Testis (tissue), 2 donors: ENCODE measurements at regions not wholly inside any gene's neighbourhood (a gene's known extent, or its start where the extent isn't known, plus 50 kb on each side); places are given as distances from the start of the nearest gene placed in this dataset.

Experiments
- POLR2A ChIP-seq: fragments of 450-650 bp; IDR thresholded peaks from one replicate; pipeline ENCODE4 v1.6.1; 2017; ENCODE audit warnings: antibody characterized with exemption, mild to moderate bottlenecking, moderate library complexity
- TF ChIP-seq, protein P1 (sequence below), 3 experiments: fragments of 450-650 bp in 2 of 3; fragments of 200-600 bp in 1 of 3; sonication (generic) in 1 of 3; IDR thresholded peaks; one replicate each; pipeline ENCODE4 v1.5.1; 2016 to 2019; ENCODE audit warnings: antibody characterized with exemption in 3 of 3, mild to moderate bottlenecking in 2 of 3, moderate library complexity in 1 of 3

DNA sequence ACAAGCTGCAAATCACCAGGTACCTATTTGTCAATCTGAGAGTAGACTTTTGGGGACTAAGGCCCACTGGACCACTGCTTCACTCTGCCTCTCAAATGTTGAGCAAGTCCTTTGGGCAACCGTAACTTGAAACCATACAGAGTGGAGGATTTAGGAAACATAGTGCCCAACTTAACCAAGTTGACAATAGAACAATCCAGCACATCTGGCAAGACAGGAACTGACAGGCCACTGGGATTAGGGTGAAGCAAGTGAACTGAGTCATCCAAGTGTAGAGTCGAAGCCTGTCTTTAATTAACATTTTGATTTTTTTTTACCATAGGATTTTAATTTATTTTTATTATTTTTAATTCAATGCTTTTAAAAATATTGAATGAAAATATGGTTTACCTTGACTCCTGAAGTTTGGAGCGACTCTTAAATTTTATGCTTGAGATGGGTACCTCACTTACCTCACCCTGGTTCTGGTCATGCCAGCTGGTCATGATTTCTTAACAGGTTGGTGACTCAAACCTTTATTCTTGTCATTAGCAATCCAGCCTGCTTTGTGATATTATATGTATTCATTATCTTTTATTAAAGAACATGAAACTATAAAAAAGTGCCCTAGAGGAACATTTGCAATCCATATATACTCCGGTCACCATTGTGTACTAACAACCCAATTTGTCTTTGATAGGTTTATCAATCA lies 312.1 kb upstream of the DEFB112 start:
- TF ChIP-seq, protein P1, sequence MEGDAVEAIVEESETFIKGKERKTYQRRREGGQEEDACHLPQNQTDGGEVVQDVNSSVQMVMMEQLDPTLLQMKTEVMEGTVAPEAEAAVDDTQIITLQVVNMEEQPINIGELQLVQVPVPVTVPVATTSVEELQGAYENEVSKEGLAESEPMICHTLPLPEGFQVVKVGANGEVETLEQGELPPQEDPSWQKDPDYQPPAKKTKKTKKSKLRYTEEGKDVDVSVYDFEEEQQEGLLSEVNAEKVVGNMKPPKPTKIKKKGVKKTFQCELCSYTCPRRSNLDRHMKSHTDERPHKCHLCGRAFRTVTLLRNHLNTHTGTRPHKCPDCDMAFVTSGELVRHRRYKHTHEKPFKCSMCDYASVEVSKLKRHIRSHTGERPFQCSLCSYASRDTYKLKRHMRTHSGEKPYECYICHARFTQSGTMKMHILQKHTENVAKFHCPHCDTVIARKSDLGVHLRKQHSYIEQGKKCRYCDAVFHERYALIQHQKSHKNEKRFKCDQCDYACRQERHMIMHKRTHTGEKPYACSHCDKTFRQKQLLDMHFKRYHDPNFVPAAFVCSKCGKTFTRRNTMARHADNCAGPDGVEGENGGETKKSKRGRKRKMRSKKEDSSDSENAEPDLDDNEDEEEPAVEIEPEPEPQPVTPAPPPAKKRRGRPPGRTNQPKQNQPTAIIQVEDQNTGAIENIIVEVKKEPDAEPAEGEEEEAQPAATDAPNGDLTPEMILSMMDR (IDR thresholded peaks at IDR 0.05): no peak
- TF ChIP-seq POLR2A: no peak
